ENCODE measurements at regions not wholly inside any gene's neighbourhood (a gene's known extent, or its start where the extent isn't known, plus 50 kb on each side); places are given as distances from the start of the nearest gene placed in this dataset.

- no peak for TF ChIP-seq ZC3H10 (CRISPR knock-in tag; IDR thresholded peaks at IDR 0.05)
- TF ChIP-seq CSRNP3 (CRISPR knock-in tag; IDR thresholded peaks at IDR 0.05) = no peak
- no peak for TF ChIP-seq ZNF565 (CRISPR knock-in tag; conservative IDR thresholded peaks at IDR 0.05; ENCODE audit: low read depth)
- no peak for TF ChIP-seq TOX (CRISPR knock-in tag; IDR thresholded peaks at IDR 0.05; ENCODE audit: borderline replicate concordance)
- no peak for TF ChIP-seq GLIS3 (CRISPR knock-in tag; IDR thresholded peaks at IDR 0.05)
- TF ChIP-seq ZFP3 (CRISPR knock-in tag; IDR thresholded peaks at IDR 0.05) = no peak
- no peak for TF ChIP-seq OSR1 (CRISPR knock-in tag; IDR thresholded peaks at IDR 0.05)
- no peak for TF ChIP-seq CREB5 (CRISPR knock-in tag; IDR thresholded peaks at IDR 0.05; ENCODE audit: low read depth)
- no peak for TF ChIP-seq PPARA (CRISPR knock-in tag; IDR thresholded peaks at IDR 0.05; ENCODE audit: borderline replicate concordance)
- TF ChIP-seq ARNTL (CRISPR knock-in tag; IDR thresholded peaks at IDR 0.05; ENCODE audit: borderline replicate concordance, low read depth) = no peak
- no peak for TF ChIP-seq ZFP30 (CRISPR knock-in tag; IDR thresholded peaks at IDR 0.05)
- no peak for TF ChIP-seq ESRRG (CRISPR knock-in tag; IDR thresholded peaks at IDR 0.05)
- no peak for TF ChIP-seq PATZ1 (CRISPR knock-in tag; IDR thresholded peaks at IDR 0.05; ENCODE audit: borderline replicate concordance)
- no peak for TF ChIP-seq RARB (CRISPR knock-in tag; IDR thresholded peaks at IDR 0.05)
- no peak for TF ChIP-seq TSHZ2 (CRISPR knock-in tag; IDR thresholded peaks at IDR 0.05)
- no peak for TF ChIP-seq POU6F1 (CRISPR knock-in tag; IDR thresholded peaks at IDR 0.05; ENCODE audit: borderline replicate concordance, low read depth)
- TF ChIP-seq BACH2 (CRISPR knock-in tag; IDR thresholded peaks at IDR 0.05; ENCODE audit: borderline replicate concordance) = no peak
- no peak for TF ChIP-seq ISL1 (CRISPR knock-in tag; IDR thresholded peaks at IDR 0.05)
- ATAC-seq = no peak
Observed at GRCh38 chr5:143870362-143870761, 58.4 kb downstream of the HMHB1 start.

GRCh38 chr5:143870871-143871632 is 59.1 kb downstream of the HMHB1 start:
- no peak for ATAC-seq
- TF ChIP-seq CREB5 (CRISPR knock-in tag; IDR thresholded peaks at IDR 0.05; ENCODE audit: low read depth) = no peak
- no peak for TF ChIP-seq SNAI2 (CRISPR knock-in tag; IDR thresholded peaks at IDR 0.05)
- no peak for TF ChIP-seq ISL1 (CRISPR knock-in tag; IDR thresholded peaks at IDR 0.05)
- TF ChIP-seq ESRRG (CRISPR knock-in tag; IDR thresholded peaks at IDR 0.05) = no peak
- no peak for TF ChIP-seq ZNF8 (CRISPR knock-in tag; IDR thresholded peaks at IDR 0.05)
- TF ChIP-seq BACH2 (CRISPR knock-in tag; IDR thresholded peaks at IDR 0.05; ENCODE audit: borderline replicate concordance) = no peak
- no peak for TF ChIP-seq ZNF70 (CRISPR knock-in tag; IDR thresholded peaks at IDR 0.05)
- TF ChIP-seq PATZ1 (CRISPR knock-in tag; IDR thresholded peaks at IDR 0.05; ENCODE audit: borderline replicate concordance) = no peak
- TF ChIP-seq CSDC2 (CRISPR knock-in tag; IDR thresholded peaks at IDR 0.05) = no peak
- no peak for TF ChIP-seq TOX (CRISPR knock-in tag; IDR thresholded peaks at IDR 0.05; ENCODE audit: borderline replicate concordance)
- TF ChIP-seq TCF4 (CRISPR knock-in tag; IDR thresholded peaks at IDR 0.05; ENCODE audit: borderline replicate concordance) = no peak
- no peak for TF ChIP-seq ZNF565 (CRISPR knock-in tag; conservative IDR thresholded peaks at IDR 0.05; ENCODE audit: low read depth)
- no peak for TF ChIP-seq TSHZ2 (CRISPR knock-in tag; IDR thresholded peaks at IDR 0.05)
- TF ChIP-seq ZFP30 (CRISPR knock-in tag; IDR thresholded peaks at IDR 0.05) = no peak
